ENCODE measurements at regions not wholly inside any gene's neighbourhood (a gene's known extent, or its start where the extent isn't known, plus 50 kb on each side); places are given as distances from the start of the nearest gene placed in this dataset. TPM values are rescaled to one million over a fixed set of nuclear protein-coding genes. Genes with fewer than 3 reads are reported as not detected.

GRCh38 chr9:119420231-119420630 lies 51.0 kb upstream of the BRINP1 start:
- no peak overlapping the region for H3K27ac Mint-ChIP-seq
- peaks cover 8% of the 10 kb centered on the region for H3K4me1 Mint-ChIP-seq
- no peak for DNase-seq (ENCODE audit: low spot score)
- H3K36me3 Mint-ChIP-seq, result no peaks in the 10 kb centered on the region
- H3K4me3 Mint-ChIP-seq, result no peak overlapping the region
- H3K9me3 Mint-ChIP-seq, result no peaks in the 10 kb centered on the region
- no peak for ATAC-seq
- ChIA-PET POLR2A (no interaction called here), CTCF (no interaction called here)
- no peak for TF ChIP-seq USF2 (CRISPR knock-in tag; IDR thresholded peaks at IDR 0.05)
- TF ChIP-seq NFYB (CRISPR knock-in tag; conservative IDR thresholded peaks at IDR 0.05; ENCODE audit: low read depth), result no peak
- H3K27me3 Mint-ChIP-seq (ENCODE audit: low read depth), result no peaks in the 10 kb centered on the region

Small RNA genes in the stretch of these regions (microRNA-seq; reads per million reads assigned to microRNA genes)
- gene MIR147A (ENCODE audit: borderline number of aligned reads), result not detected
